A673 (cell line): ENCODE measurements at regions not wholly inside any gene's neighbourhood (a gene's known extent, or its start where the extent isn't known, plus 50 kb on each side); places are given as distances from the start of the nearest gene placed in this dataset.
A peak's percentile ranks its signal among the peaks of the same experiment; 100 is the strongest.
"Not testable (repeated sequence)": the region's sequence is repeated elsewhere in the genome, so short reads cannot be mapped to it uniquely, and the experiment has no call there.

ENCODE experiments used
- BruUV-seq: library from RNA; stranded (reverse); fragments of 400-500 nt; replicated peaks from 2 replicates; lab custom pipeline; 2021; lab: Mats Ljungman, UMichigan
- CTCF ChIA-PET: fragments of 300-600 bp; sonication (Branson Sonifier 250); formaldehyde crosslinking; loops from one replicate; lab custom pipeline; 2022; ENCODE audit warnings: antibody characterized with exemption; lab: Charles Lee
- POLR2A ChIA-PET: fragments of 300-600 bp; sonication (Branson Sonifier 250); formaldehyde crosslinking; loops from one replicate; lab custom pipeline; 2022; ENCODE audit warnings: antibody characterized with exemption; ENCODE audit not compliant: low non-redundant PET; lab: Charles Lee
- DNase-seq: peaks from one replicate; pipeline ENCODE4 v3.0.0-alpha.2; 2015; ENCODE audit warnings: low spot score
- H3K27ac ChIP-seq: fragments of 200-600 bp; sonication (generic); 2 replicates; pipeline ENCODE4 v1.5.1; 2016; ENCODE audit warnings: mixed run types, low read depth, mild to moderate bottlenecking, mixed read lengths, antibody characterized with exemption, low read length; ENCODE audit not compliant: poor library complexity, severe bottlenecking
- H3K27me3 ChIP-seq: fragments of 200-600 bp; sonication (generic); replicated peaks from 2 replicates; pipeline ENCODE4 v1.6.1; 2017; ENCODE audit warnings: mixed run types, low read depth, mild to moderate bottlenecking, mixed read lengths, antibody characterized with exemption, low read length; ENCODE audit not compliant: insufficient read depth, poor library complexity
- H3K36me3 ChIP-seq: fragments of 200-600 bp; sonication (generic); 2 replicates; pipeline ENCODE4 v1.6.1; 2016; ENCODE audit warnings: mixed run types, mild to moderate bottlenecking, mixed read lengths, antibody characterized with exemption, low read length; ENCODE audit not compliant: insufficient read depth, poor library complexity, severe bottlenecking
- H3K4me1 ChIP-seq: fragments of 200-600 bp; sonication (generic); 2 replicates; pipeline ENCODE4 v1.6.1; 2017; ENCODE audit warnings: mixed run types, mild to moderate bottlenecking, mixed read lengths, antibody characterized with exemption, low read length; ENCODE audit not compliant: insufficient read depth, poor library complexity, severe bottlenecking
- H3K4me3 ChIP-seq: fragments of 200-600 bp; sonication (generic); 2 replicates; pipeline ENCODE4 v1.5.1; 2016; ENCODE audit warnings: low read depth, mixed run types, mild to moderate bottlenecking, mixed read lengths, low read length; ENCODE audit not compliant: poor library complexity, severe bottlenecking
- H3K9me3 ChIP-seq: fragments of 200-600 bp; sonication (generic); 2 replicates; pipeline ENCODE4 v1.6.1; 2016; ENCODE audit warnings: mixed run types, low read depth, mild to moderate bottlenecking, mixed read lengths, antibody characterized with exemption, low read length; ENCODE audit not compliant: poor library complexity, severe bottlenecking
- EZH2 ChIP-seq: fragments of 200-600 bp; sonication (generic); IDR thresholded peaks from 2 replicates; pipeline ENCODE4 v1.6.1; 2017; ENCODE audit warnings: borderline replicate concordance, low read depth, mild to moderate bottlenecking, mixed read lengths, antibody characterized with exemption, low read length; ENCODE audit not compliant: poor library complexity, severe bottlenecking
- intact Hi-C: fragments of 100-400 bp; cut with micrococcal nuclease; formaldehyde crosslinking; loops from one replicate; pipeline ENCODE4 v1.10.0; 2022; ENCODE audit not compliant: unreplicated experiment
- TF ChIP-seq, protein P1 (sequence below): fragments of 300-800, 200-600 bp; sonication (generic); conservative IDR thresholded peaks from 2 replicates; pipeline ENCODE4 v1.5.1; 2017; ENCODE audit warnings: low read depth, mild to moderate bottlenecking, antibody characterized with exemption, low read length, moderate library complexity, mixed read lengths

DNA sequence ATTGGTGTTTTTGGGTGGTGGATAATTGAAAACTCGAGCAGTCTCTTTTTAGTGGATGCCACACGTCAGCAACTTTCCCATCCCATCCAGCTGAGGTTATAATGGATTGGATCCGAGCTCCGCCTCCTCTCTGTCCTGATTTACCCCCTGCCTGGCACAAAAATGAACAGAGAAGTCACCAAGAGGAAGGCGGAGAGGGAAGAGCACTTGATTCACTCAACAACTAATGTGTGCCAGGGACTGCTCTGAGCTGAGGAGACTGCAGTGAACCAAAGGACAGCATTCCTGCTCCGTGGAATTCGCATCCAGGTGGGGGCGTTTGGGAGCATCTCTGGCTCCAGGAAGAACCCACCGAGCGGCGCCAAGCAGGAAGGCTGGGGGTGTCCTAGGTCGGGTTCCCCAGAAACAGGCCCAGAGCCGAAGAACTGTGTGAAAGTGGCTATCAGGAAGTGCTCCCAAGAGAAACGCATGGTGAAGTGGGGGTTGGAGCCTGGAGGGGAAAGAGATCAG lies 95.8 kb upstream of the NAA20 start:
- Histone ChIP-seq H3K27me3 (no peaks in the 10 kb centered on the region), H3K9me3 (no peaks in the 10 kb centered on the region), H3K36me3 (no peaks in the 10 kb centered on the region), H3K4me1 (peaks cover 9% of the 10 kb centered on the region), H3K4me3 (no peak overlapping the region), H3K27ac (no peak overlapping the region)
- DNase-seq, result peak; percentile 43
- intact Hi-C loops, result no loop called here
- CTCF ChIA-PET, result no interaction called here
- no TSS peak for BruUV-seq
- no peak for TF ChIP-seq EZH2
- POLR2A ChIA-PET, result interaction anchor here (0.5 kb wide), 1 partner anchor 10 kb away, joined by 3 read pairs; no protein-coding TSS in a partner anchor

DNA sequence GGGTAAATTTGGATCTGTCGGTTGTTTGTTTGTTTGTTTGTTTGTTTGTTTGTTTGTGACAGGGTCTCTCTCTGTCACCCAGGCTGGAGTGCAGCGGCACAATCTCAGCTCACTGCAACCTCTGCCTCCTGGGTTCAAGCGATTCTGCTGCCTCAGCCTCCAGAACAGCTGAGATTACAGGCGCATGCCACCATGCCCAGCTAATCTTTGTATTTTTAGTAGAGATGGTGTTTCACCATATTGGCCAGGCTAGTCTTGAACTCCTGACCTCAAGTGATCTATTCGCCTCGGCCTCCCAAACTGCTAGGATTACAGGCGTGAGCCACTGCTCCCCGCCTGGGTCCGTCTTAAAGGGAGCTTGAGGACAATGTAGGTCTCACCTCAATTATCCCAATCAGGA lies 95.3 kb upstream of the NAA20 start:
- intact Hi-C loops, H3K4me1 ChIP-seq, DNase-seq, CTCF ChIA-PET, H3K27ac ChIP-seq, H3K9me3 ChIP-seq, BruUV-seq, H3K27me3 ChIP-seq, H3K4me3 ChIP-seq, H3K36me3 ChIP-seq: not testable (repeated sequence)
- POLR2A ChIA-PET, result interaction anchor here (0.5 kb wide), 1 partner anchor 11 kb away, joined by 3 read pairs; no protein-coding TSS in a partner anchor

DNA sequence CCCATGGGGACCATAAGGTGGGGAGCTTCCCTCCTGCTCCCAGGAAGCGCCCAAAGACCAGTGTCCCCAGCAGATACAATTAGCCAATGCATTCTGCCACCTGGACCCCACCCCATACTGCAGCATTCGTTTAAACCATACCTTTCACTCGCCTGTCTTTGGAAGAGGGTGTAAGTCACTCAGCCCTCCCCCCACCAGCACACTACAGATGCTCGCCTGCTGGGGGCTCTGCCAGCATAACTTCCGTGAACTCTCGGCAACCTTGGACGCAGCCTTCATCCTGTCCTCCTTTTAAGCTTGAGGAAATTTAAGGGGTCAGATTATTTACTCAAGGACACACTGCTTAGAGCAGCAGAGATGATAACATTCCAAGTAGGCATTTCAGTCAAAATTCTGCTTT lies 94.4 kb upstream of the NAA20 start:
- H3K27me3 ChIP-seq, result no peaks in the 10 kb centered on the region
- no peak overlapping the region for H3K27ac ChIP-seq
- no TSS peak for BruUV-seq
- ChIA-PET CTCF (no interaction called here), POLR2A (no interaction called here)
- no peak for DNase-seq
- H3K9me3 ChIP-seq, result no peaks in the 10 kb centered on the region
- H3K4me1 ChIP-seq, result peaks cover 9% of the 10 kb centered on the region
- H3K4me3 ChIP-seq, result no peak overlapping the region
- intact Hi-C loops, result no loop called here
- no peaks in the 10 kb centered on the region for H3K36me3 ChIP-seq
- TF ChIP-seq, protein P1, sequence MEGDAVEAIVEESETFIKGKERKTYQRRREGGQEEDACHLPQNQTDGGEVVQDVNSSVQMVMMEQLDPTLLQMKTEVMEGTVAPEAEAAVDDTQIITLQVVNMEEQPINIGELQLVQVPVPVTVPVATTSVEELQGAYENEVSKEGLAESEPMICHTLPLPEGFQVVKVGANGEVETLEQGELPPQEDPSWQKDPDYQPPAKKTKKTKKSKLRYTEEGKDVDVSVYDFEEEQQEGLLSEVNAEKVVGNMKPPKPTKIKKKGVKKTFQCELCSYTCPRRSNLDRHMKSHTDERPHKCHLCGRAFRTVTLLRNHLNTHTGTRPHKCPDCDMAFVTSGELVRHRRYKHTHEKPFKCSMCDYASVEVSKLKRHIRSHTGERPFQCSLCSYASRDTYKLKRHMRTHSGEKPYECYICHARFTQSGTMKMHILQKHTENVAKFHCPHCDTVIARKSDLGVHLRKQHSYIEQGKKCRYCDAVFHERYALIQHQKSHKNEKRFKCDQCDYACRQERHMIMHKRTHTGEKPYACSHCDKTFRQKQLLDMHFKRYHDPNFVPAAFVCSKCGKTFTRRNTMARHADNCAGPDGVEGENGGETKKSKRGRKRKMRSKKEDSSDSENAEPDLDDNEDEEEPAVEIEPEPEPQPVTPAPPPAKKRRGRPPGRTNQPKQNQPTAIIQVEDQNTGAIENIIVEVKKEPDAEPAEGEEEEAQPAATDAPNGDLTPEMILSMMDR, result no peak
- no peak for TF ChIP-seq EZH2

DNA sequence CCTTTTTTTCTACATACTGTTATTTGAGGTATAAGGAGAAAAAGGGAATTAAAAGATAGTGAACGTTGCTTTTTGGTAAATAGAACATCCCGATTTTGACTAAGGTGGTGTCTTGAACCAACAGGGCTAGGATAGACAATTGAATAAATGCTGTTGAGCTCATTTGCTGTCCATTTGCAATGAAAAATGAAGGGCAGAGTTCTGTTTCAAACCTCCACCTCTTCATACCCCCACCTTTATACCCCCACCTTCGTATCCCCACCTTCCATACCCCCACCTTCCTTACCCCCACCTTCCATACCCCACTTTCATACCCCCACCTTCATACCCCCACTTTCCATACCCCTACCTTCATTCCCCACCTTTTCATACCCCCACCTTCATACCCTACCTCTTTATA lies 93.4 kb upstream of the NAA20 start:
- intact Hi-C loops, result no loop called here
- Histone ChIP-seq H3K36me3 (no peaks in the 10 kb centered on the region), H3K27me3 (no peaks in the 10 kb centered on the region), H3K4me3 (no peak overlapping the region), H3K27ac (no peak overlapping the region), H3K9me3 (no peaks in the 10 kb centered on the region), H3K4me1 (peaks cover 9% of the 10 kb centered on the region)
- CTCF ChIA-PET, result no interaction called here
- BruUV-seq, result no TSS peak
- no peak for DNase-seq
- TF ChIP-seq EZH2, result no peak
- POLR2A ChIA-PET, result no interaction called here

DNA sequence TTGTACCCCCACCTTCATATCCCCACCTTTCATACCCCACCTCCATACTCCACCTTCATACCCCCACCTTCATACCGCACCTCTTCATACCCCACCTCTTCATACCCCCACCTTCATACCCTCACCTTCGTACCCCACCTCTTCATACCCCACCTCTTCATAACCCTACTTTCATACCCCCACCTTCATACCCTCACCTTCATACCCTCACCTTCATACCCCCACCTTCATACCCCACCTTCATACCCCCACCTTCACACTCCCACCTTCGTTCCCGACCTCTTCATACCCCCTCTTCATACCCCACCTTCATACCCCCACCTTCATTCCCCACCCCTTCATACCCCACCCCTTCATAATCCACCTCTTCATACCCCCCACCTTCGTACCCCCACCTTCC lies 92.9 kb upstream of the NAA20 start:
- intact Hi-C loops, result no loop called here
- no TSS peak for BruUV-seq
- no peak for DNase-seq

More for the DNA sequence above, 92.9 kb upstream of the NAA20 start:
- H3K9me3 ChIP-seq, result no peaks in the 10 kb centered on the region
- TF ChIP-seq, protein P1, result no peak
- no peak for TF ChIP-seq EZH2
- POLR2A ChIA-PET, result no interaction called here
- H3K27me3 ChIP-seq, result no peaks in the 10 kb centered on the region
- no peak overlapping the region for H3K27ac ChIP-seq
- no peak overlapping the region for H3K4me3 ChIP-seq
- H3K36me3 ChIP-seq, result no peaks in the 10 kb centered on the region
- CTCF ChIA-PET, result no interaction called here
- peaks cover 10% of the 10 kb centered on the region for H3K4me1 ChIP-seq
